GM12891 (cell line): ENCODE measurements at regions not wholly inside any gene's neighbourhood (a gene's known extent, or its start where the extent isn't known, plus 50 kb on each side); places are given as distances from the start of the nearest gene placed in this dataset.

Source experiments
- DNase-seq: peaks from one replicate; pipeline ENCODE4 v3.0.0; 2011; ENCODE audit warnings: low spot score; ENCODE audit not compliant: insufficient read length
- FAIRE-seq: peaks from 2 replicates; lab custom pipeline; 2011; peaks lifted over from hg19 to GRCh38; lab: Jason Lieb, UNC
- PAX5 ChIP-seq: IDR thresholded peaks from 2 replicates; pipeline ENCODE4 v1.6.1; 2011; ENCODE audit warnings: low read length, moderate library complexity, mild to moderate bottlenecking; ENCODE audit not compliant: insufficient read depth, severe bottlenecking
- POLR2A ChIP-seq: IDR thresholded peaks from 2 replicates; pipeline ENCODE4 v1.6.1; 2011; ENCODE audit warnings: low read depth, low read length, control low read depth
- POLR2AphosphoS5 ChIP-seq: IDR thresholded peaks from 2 replicates; pipeline ENCODE4 v1.6.1; 2011; ENCODE audit warnings: low read depth, low read length, control low read depth
- POU2F2 ChIP-seq: IDR thresholded peaks from 2 replicates; pipeline ENCODE4 v1.6.1; 2011; ENCODE audit warnings: low read depth, mild to moderate bottlenecking, control low read depth, low read length, moderate library complexity
- SPI1 ChIP-seq: IDR thresholded peaks from 2 replicates; pipeline ENCODE4 v1.6.1; 2011; ENCODE audit warnings: low read depth, low read length, control low read depth
- TAF1 ChIP-seq: IDR thresholded peaks from 2 replicates; pipeline ENCODE4 v1.6.1; 2011; ENCODE audit warnings: low read depth, low read length, control low read depth

GRCh38 chr16:13643412-13643811, 276.5 kb upstream of the ERCC4 start:
- no peak for FAIRE-seq
- DNase-seq, result no peak
- no peak for TF ChIP-seq PAX5
- TF ChIP-seq TAF1, result no peak
- TF ChIP-seq SPI1, result no peak
- TF ChIP-seq POLR2AphosphoS5, result no peak
- TF ChIP-seq POLR2A, result no peak
- no peak for TF ChIP-seq POU2F2

- FAIRE-seq (no peak), DNase-seq (no peak)
- TF ChIP-seq POLR2AphosphoS5, result no peak
- TF ChIP-seq SPI1, result no peak
- no peak for TF ChIP-seq TAF1
- no peak for TF ChIP-seq PAX5
Measured at GRCh38 chr16:13645601-13646245, 274.2 kb upstream of the ERCC4 start.

DNA sequence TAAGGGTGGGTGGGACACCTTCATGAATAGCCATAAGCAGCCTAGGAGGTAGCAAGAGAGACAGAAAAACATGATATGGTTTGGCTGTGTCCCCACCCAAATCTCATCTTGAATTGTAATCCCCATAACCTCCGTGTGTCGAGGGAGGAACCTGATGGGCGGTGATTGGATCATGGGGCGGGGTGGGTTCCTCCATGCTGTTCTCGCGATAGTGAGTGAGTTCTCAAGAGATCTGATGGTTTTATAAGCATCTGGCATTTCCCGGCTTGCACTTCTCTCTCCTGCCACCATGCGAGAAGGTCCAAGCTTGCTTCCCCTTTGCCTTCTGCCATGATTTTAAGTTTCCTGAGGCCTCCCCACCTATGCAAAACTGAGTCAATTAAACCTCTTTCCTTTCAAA, 259.1 kb upstream of the ERCC4 start:
- TF ChIP-seq POLR2AphosphoS5 (no peak), TAF1 (no peak), SPI1 (no peak), POU2F2 (no peak), PAX5 (no peak), POLR2A (no peak)
- DNase-seq (no peak), FAIRE-seq (no peak)

- TF ChIP-seq POU2F2 (no peak), PAX5 (no peak), SPI1 (no peak), POLR2AphosphoS5 (no peak), TAF1 (no peak), POLR2A (no peak)
- DNase-seq (no peak), FAIRE-seq (no peak)
Measured at GRCh38 chr16:13665876-13666275, 254.1 kb upstream of the ERCC4 start.

DNA sequence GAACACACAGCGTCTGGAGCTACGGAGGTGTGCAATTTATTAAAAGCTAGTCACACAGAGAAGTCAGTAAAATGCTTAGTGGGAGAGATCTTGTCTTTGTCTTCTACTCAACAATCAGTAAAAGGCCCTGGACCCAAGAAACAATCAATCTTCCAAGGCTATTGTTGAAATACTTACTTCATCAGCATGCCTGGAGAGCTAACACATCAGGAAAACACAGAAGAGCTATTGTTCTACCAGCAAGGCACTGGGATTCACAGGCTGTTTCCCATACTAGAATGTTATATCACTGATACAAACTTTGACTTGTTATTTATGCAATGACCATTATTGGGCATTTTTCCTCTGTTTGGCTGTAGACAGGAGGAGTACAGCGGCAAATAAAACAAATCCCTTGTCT, 247.8 kb upstream of the ERCC4 start:
- DNase-seq (no peak), FAIRE-seq (no peak)
- TF ChIP-seq POLR2A (no peak), PAX5 (no peak), TAF1 (no peak), POU2F2 (no peak), SPI1 (no peak), POLR2AphosphoS5 (no peak)

DNA sequence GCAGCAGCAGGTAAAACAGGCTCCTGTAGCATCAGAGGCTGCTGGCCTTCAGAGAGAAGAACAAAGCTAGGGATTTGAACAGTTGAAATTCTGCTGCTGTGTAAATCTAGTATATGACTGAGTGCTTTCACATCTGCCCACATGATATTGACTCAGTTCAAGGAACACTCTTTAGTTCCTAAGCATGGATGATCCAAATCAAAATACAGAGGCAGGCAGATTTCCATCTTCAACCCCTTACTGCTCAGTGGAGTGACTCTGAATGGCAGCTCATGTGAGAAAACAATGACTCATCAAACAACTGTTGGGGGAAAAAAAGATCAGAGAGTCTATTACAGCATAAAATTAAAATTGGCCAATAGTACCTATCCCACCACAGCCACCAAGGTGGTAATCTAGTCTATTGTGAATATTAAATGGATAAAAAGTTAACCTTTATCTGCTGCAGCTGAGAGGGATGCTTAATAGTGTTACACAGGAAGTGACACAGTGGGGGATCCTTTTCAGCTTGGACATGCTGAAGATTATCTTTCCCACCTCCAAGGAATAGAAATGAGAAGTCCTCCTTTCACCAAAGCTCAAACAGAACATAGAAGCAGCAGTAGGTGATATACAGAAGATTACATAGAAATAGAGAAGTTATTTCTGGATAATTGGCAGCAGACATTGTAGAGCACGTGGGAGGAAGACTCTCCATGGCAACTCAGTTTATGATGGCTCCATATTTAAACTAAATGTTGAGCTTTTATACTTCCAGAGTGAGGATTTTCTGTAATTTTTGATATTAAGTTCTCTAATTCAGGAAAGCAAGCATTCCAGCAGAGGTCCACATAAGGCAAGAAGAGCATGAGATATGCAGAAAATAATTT, 239.7 kb upstream of the ERCC4 start:
- TF ChIP-seq POLR2A (no peak), PAX5 (no peak)
- DNase-seq (no peak), FAIRE-seq (no peak)

DNA sequence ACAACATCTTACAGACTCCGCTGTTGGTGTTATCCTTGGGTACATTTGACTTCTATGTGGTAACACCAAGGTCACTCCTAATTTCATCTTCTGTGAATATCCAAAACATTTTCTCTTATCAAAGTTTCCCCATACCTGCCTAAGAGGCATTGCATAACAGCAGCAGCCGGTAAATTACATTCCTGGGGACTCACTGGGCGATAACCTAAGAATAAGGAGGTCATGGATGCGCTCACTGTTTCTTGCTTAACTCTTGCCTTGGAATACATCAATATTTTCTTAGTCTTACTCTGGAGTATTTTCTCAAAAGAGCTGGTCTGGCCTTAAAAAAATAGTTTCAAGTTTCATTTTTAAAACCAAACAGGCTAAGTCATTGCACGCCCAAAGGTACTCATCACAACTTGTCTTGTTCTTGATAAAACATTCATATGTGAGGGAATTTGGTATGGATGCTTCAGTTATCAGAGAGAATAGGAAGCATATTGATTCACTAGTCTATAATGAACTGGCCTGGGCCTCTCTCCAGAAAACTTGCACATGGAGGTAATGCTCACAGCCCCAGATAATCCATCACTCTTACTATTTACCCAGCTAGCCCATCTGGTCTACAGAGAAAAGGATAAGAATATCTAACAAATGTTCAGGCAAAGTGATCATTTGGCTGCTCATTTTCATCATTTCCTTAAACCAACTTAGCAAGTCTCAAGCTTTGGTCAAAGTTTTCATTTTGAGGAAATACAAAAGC, 235.0 kb upstream of the ERCC4 start:
- no peak for FAIRE-seq
- no peak for DNase-seq
- no peak for TF ChIP-seq SPI1
- TF ChIP-seq POU2F2, result no peak
- TF ChIP-seq POLR2AphosphoS5, result no peak
- TF ChIP-seq TAF1, result no peak
- TF ChIP-seq POLR2A, result no peak
- no peak for TF ChIP-seq PAX5

DNA sequence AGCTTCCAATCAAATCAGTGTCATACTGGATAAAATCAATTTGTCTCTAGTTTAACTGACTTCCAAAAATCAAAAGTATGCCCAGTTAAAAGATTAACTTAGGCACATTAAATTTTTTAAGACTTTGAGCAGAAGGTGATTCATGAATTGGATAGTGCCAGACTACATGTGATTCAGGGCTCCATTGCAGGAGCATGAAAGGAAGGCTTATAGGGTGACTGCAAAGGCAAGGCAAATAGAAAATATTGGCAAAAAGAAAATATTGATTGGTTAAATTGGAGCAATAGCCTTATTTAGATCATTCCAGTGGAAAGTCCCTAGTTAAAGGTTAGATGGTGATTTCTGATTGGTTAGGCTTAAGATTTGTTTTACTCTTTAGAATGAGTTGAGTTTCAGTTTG, 223.9 kb upstream of the ERCC4 start:
- no peak for FAIRE-seq

DNA sequence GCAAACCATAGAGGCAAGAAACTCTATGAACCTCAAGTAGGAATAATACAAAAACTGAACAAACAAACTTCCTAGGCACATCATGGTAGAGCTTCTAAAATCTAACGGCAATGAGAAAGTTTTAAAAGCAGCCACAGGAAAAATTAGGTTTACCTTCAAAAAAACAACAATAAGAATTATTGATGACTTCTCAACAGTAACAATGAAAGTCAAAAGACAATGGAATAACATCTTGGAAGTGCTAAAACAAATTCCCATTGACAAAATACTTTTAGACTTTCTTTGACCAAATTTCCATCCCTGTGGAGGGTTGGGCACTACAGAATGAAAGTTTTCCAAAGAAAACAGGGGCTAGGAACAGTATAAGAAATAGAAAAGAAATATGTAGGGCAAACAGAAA, 222.9 kb upstream of the ERCC4 start:
- FAIRE-seq, result no peak
- no peak for TF ChIP-seq POLR2AphosphoS5
- TF ChIP-seq POU2F2, result no peak
- TF ChIP-seq TAF1, result no peak
- TF ChIP-seq POLR2A, result no peak
- no peak for TF ChIP-seq PAX5
- no peak for TF ChIP-seq SPI1

More for the DNA sequence above, 223.9 kb upstream of the ERCC4 start:
- TF ChIP-seq POU2F2 (no peak), POLR2AphosphoS5 (no peak), PAX5 (no peak), POLR2A (no peak)
- no peak for DNase-seq

More for the DNA sequence above, 222.9 kb upstream of the ERCC4 start:
- DNase-seq, result no peak
